ENCODE measurements at regions not wholly inside any gene's neighbourhood (a gene's known extent, or its start where the extent isn't known, plus 50 kb on each side); places are given as distances from the start of the nearest gene placed in this dataset.
"Not testable (repeated sequence)": the region's sequence is repeated elsewhere in the genome, so short reads cannot be mapped to it uniquely, and the experiment has no call there.

- ATAC-seq; DNase-seq (ENCODE audit: extremely low read depth in 1 of 4, low spot score in 3 of 4); H3K9me3 ChIP-seq (replicated peaks; ENCODE audit: control insufficient read depth, insufficient read depth, low read depth, low read length); H3K27ac ChIP-seq (ENCODE audit: extremely low read depth, low read depth, low read length); H3K9ac ChIP-seq (ENCODE audit: insufficient read depth in 1 of 2, low read depth in 2 of 2, low read length in 2 of 2); intact Hi-C loops (cut with micrococcal nuclease); BruUV-seq (replicated peaks); H3K27me3 ChIP-seq (ENCODE audit: control insufficient read depth in 2 of 2, insufficient read depth in 2 of 2, low read length in 2 of 2); H4K20me1 ChIP-seq (replicated peaks; ENCODE audit: control insufficient read depth, insufficient read depth, low read length); H3K4me2 ChIP-seq (ENCODE audit: insufficient read depth, low read length); H3K4me3 ChIP-seq; H3K36me3 ChIP-seq (ENCODE audit: control insufficient read depth, insufficient read depth, low read length); H3K9me1 ChIP-seq (ENCODE audit: control insufficient read depth, insufficient read depth, low read length); in situ Hi-C loops (cut with MboI); FAIRE-seq; H2AFZ ChIP-seq (ENCODE audit: low read depth, low read length); CTCF ChIA-PET (ENCODE audit: low intra/inter-chr PET ratio); POLR2A ChIA-PET; H3K79me2 ChIP-seq (ENCODE audit: control insufficient read depth, insufficient read depth, low read length); H3K4me1 ChIP-seq (replicated peaks in 1 of 2; ENCODE audit: control insufficient read depth in 2 of 2, insufficient read depth in 2 of 2, low read length in 2 of 2); TF ChIP-seq PBX2 (CRISPR knock-in tag; IDR thresholded peaks at IDR 0.05; ENCODE audit: low read depth): not testable (repeated sequence)
- TF ChIP-seq FOSL1 (tag; conservative IDR thresholded peaks at IDR 0.05) (peak; percentile 49; the same call in 1 of the 2 replicates), MEIS2 (IDR thresholded peaks at IDR 0.05; ENCODE audit: partially characterized antibody) (peak; percentile 63), PBX2 (tag; conservative IDR thresholded peaks at IDR 0.05; ENCODE audit: low read depth) (peak; percentile 35; the same call in 1 of the 2 replicates)
Observed at GRCh38 chr9:64121602-64122001, 1163.4 kb downstream of the FOXD4L5 start.

All from K562 (cell line).